Astrocyte (in vitro differentiated cells and primary cell): ENCODE measurements at regions not wholly inside any gene's neighbourhood (a gene's known extent, or its start where the extent isn't known, plus 50 kb on each side); places are given as distances from the start of the nearest gene placed in this dataset.

Experiments used
- DNase-seq: peaks from one replicate; pipeline ENCODE4 v3.0.0-alpha.2; 2010; ENCODE audit warnings: low read depth
- FAIRE-seq: peaks from 2 replicates; lab custom pipeline; 2011; peaks lifted over from hg19 to GRCh38; lab: Jason Lieb, UNC
- H2AFZ ChIP-seq: 2 replicates; pipeline ENCODE4 v1.6.0; 2012; ENCODE audit warnings: low read depth, low read length, inconsistent platforms
- H3K27ac ChIP-seq: 2 replicates; pipeline ENCODE4 v1.5.1; 2011; ENCODE audit warnings: low read depth, low read length, inconsistent platforms
- H3K27me3 ChIP-seq: 2 replicates; pipeline ENCODE4 v1.6.0; 2011; ENCODE audit warnings: low read length, inconsistent platforms; ENCODE audit not compliant: insufficient read depth
- H3K36me3 ChIP-seq: 2 replicates; pipeline ENCODE4 v1.5.1; 2011; ENCODE audit warnings: low read length, inconsistent platforms; ENCODE audit not compliant: insufficient read depth
- H3K4me1 ChIP-seq: 2 replicates; pipeline ENCODE4 v1.5.1; 2011; ENCODE audit warnings: low read length, inconsistent platforms; ENCODE audit not compliant: insufficient read depth
- H3K4me2 ChIP-seq: 2 replicates; pipeline ENCODE4 v1.6.0; 2012; ENCODE audit warnings: low read length, inconsistent platforms
- H3K4me3 ChIP-seq: 2 replicates; pipeline ENCODE4 v1.5.1; 2011; ENCODE audit warnings: low read depth, mild to moderate bottlenecking, low read length, inconsistent platforms; ENCODE audit not compliant: insufficient read depth
- H3K79me2 ChIP-seq: 2 replicates; pipeline ENCODE4 v1.6.0; 2012; ENCODE audit warnings: mild to moderate bottlenecking, low read length, inconsistent platforms; ENCODE audit not compliant: insufficient read depth
- H3K9ac ChIP-seq: 2 replicates; pipeline ENCODE4 v1.6.0; 2012; ENCODE audit warnings: mild to moderate bottlenecking, low read length, inconsistent platforms
- H3K9me3 ChIP-seq: 2 replicates; pipeline ENCODE4 v1.5.1; 2012; ENCODE audit warnings: low read depth, mild to moderate bottlenecking, low read length, inconsistent platforms; ENCODE audit not compliant: insufficient read depth
- H4K20me1 ChIP-seq: 2 replicates; pipeline ENCODE4 v1.6.0; 2012; ENCODE audit warnings: low read length, inconsistent platforms; ENCODE audit not compliant: insufficient read depth
- H3K27ac Mint-ChIP-seq: one replicate; pipeline ENCODE4 v1.8.0; 2021; ENCODE audit warnings: mild to moderate bottlenecking, mixed read lengths; ENCODE audit not compliant: unreplicated experiment
- H3K27me3 Mint-ChIP-seq: one replicate; pipeline ENCODE4 v1.8.0; 2021; ENCODE audit warnings: low read depth, mixed read lengths; ENCODE audit not compliant: unreplicated experiment
- H3K36me3 Mint-ChIP-seq: one replicate; pipeline ENCODE4 v1.8.0; 2021; ENCODE audit warnings: low read depth, mixed read lengths; ENCODE audit not compliant: unreplicated experiment
- H3K4me1 Mint-ChIP-seq: one replicate; pipeline ENCODE4 v1.8.0; 2021; ENCODE audit warnings: low read depth, mixed read lengths; ENCODE audit not compliant: unreplicated experiment
- H3K4me3 Mint-ChIP-seq: one replicate; pipeline ENCODE4 v1.8.0; 2021; ENCODE audit warnings: mild to moderate bottlenecking, moderate library complexity, mixed read lengths; ENCODE audit not compliant: unreplicated experiment
- H3K9me3 Mint-ChIP-seq: one replicate; pipeline ENCODE4 v1.8.0; 2021; ENCODE audit warnings: mild to moderate bottlenecking, mixed read lengths; ENCODE audit not compliant: unreplicated experiment
- EZH2 ChIP-seq: IDR thresholded peaks from 2 replicates; pipeline ENCODE4 v1.6.1; 2012; ENCODE audit warnings: mild to moderate bottlenecking, low read length, inconsistent platforms; ENCODE audit not compliant: insufficient read depth
- TF ChIP-seq, protein P1 (sequence below): IDR thresholded peaks from 2 replicates; pipeline ENCODE4 v1.5.1; 2011; ENCODE audit warnings: low read depth, mild to moderate bottlenecking, inconsistent platforms, low read length, moderate library complexity; ENCODE audit not compliant: insufficient read depth

DNA sequence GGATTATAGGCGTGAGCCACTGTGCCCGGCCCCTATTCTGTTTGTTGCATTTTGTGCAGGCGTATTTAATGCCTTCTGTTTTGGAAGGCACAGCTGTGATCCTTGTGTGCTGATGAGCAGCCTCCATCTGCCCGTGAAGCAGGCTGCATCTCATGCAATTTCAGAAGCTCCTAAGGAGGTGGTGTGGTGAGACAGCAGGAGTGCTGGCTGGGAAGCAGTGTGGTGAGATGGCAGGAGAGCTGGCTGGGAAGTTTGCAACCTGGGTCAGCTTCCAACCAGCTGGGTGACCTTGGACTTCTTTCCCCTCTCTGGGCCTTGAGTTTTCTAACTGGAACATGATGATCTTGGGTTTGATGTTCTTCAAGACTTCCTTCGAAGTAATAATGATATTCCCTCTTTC is 525.1 kb downstream of the TBC1D22A start:
- H3K79me2 ChIP-seq = no peaks in the 10 kb centered on the region
- no peaks in the 10 kb centered on the region for H3K27me3 ChIP-seq
- no peak for DNase-seq
- no peak overlapping the region for H3K9ac ChIP-seq
- H2AFZ ChIP-seq = no peak overlapping the region
- no peaks in the 10 kb centered on the region for H3K36me3 ChIP-seq
- Mint-ChIP-seq H3K4me1 (no peaks in the 10 kb centered on the region), H3K4me3 (no peak overlapping the region), H3K27me3 (no peaks in the 10 kb centered on the region), H3K27ac (no peak overlapping the region), H3K9me3 (peaks cover 16% of the 10 kb centered on the region), H3K36me3 (peaks cover 2% of the 10 kb centered on the region)
- no peak overlapping the region for H3K27ac ChIP-seq
- TF ChIP-seq, protein P1, sequence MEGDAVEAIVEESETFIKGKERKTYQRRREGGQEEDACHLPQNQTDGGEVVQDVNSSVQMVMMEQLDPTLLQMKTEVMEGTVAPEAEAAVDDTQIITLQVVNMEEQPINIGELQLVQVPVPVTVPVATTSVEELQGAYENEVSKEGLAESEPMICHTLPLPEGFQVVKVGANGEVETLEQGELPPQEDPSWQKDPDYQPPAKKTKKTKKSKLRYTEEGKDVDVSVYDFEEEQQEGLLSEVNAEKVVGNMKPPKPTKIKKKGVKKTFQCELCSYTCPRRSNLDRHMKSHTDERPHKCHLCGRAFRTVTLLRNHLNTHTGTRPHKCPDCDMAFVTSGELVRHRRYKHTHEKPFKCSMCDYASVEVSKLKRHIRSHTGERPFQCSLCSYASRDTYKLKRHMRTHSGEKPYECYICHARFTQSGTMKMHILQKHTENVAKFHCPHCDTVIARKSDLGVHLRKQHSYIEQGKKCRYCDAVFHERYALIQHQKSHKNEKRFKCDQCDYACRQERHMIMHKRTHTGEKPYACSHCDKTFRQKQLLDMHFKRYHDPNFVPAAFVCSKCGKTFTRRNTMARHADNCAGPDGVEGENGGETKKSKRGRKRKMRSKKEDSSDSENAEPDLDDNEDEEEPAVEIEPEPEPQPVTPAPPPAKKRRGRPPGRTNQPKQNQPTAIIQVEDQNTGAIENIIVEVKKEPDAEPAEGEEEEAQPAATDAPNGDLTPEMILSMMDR = no peak
- no peak for TF ChIP-seq EZH2
- no peaks in the 10 kb centered on the region for H3K4me1 ChIP-seq
- no peaks in the 10 kb centered on the region for H3K9me3 ChIP-seq
- H3K4me3 ChIP-seq = no peak overlapping the region
- FAIRE-seq = no peak
- H3K4me2 ChIP-seq = no peak overlapping the region
- no peaks in the 10 kb centered on the region for H4K20me1 ChIP-seq

DNA sequence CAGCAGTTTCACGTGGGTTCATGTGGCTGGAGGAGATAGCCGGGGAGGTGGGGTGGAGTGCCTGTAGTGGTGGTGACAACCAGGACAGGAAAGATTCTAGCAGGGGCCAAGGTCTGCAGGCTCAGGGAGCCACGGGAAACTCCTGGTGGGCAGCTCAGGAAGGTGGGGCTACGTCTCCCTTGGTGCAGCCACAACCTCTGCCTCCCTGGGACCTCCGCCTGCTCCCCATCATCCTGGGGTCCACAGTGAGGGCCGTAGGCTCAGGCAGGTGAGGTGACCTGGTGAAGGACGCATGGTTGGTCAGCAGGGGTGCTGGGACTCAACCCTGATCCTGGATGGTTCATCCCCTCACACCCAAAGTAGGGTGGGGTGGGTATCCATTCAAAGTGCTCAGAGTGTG is 524.1 kb downstream of the TBC1D22A start:
- Mint-ChIP-seq H3K27ac (no peak overlapping the region), H3K27me3 (no peaks in the 10 kb centered on the region), H3K36me3 (peaks cover 2% of the 10 kb centered on the region), H3K9me3 (peaks cover 16% of the 10 kb centered on the region), H3K4me1 (no peaks in the 10 kb centered on the region), H3K4me3 (no peak overlapping the region)
- H2AFZ ChIP-seq = no peak overlapping the region
- no peaks in the 10 kb centered on the region for H3K79me2 ChIP-seq
- H3K36me3 ChIP-seq = no peaks in the 10 kb centered on the region
- FAIRE-seq = no peak
- no peak overlapping the region for H3K9ac ChIP-seq
- TF ChIP-seq EZH2 = no peak
- TF ChIP-seq, protein P1 = no peak
- no peaks in the 10 kb centered on the region for H3K4me1 ChIP-seq
- H3K4me2 ChIP-seq = no peak overlapping the region
- H4K20me1 ChIP-seq = no peaks in the 10 kb centered on the region
- no peak for DNase-seq
- H3K9me3 ChIP-seq = no peaks in the 10 kb centered on the region
- H3K27me3 ChIP-seq = no peaks in the 10 kb centered on the region
- H3K4me3 ChIP-seq = no peak overlapping the region
- H3K27ac ChIP-seq = no peak overlapping the region

DNA sequence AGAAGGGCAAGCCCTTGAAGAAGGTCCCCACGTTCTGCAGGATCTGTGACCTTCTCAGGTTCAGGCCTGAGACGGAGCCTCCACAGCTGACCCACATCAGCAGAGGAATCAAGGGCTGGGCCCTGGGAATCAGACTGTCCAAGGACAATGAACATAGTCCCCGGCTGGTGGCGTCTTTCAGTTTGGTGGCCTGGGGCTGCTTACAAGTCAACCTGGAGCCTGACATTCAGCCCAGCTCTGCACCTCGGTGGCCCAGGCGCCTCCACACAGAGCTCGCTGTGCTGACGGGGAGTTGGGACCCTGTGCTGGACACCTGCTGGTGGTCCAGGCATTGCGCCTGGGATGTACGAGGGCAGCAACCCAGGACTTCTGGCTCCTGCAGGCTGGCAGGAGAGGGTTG is 523.5 kb downstream of the TBC1D22A start:
- Histone ChIP-seq H3K4me3 (no peak overlapping the region), H3K4me1 (peaks cover under 1% of the 10 kb centered on the region), H3K9me3 (no peaks in the 10 kb centered on the region), H3K27me3 (no peaks in the 10 kb centered on the region), H4K20me1 (no peaks in the 10 kb centered on the region), H2AFZ (no peak overlapping the region), H3K36me3 (no peaks in the 10 kb centered on the region), H3K4me2 (no peak overlapping the region), H3K79me2 (no peaks in the 10 kb centered on the region), H3K9ac (no peak overlapping the region), H3K27ac (no peak overlapping the region)
- DNase-seq = no peak
- Mint-ChIP-seq H3K36me3 (peaks cover 2% of the 10 kb centered on the region), H3K4me3 (no peak overlapping the region), H3K27ac (no peak overlapping the region), H3K4me1 (no peaks in the 10 kb centered on the region), H3K27me3 (no peaks in the 10 kb centered on the region), H3K9me3 (peaks cover 16% of the 10 kb centered on the region)
- TF ChIP-seq EZH2 = no peak
- TF ChIP-seq, protein P1 = no peak
- FAIRE-seq = no peak
